HG02852 (cell line): ENCODE measurements at regions not wholly inside any gene's neighbourhood (a gene's known extent, or its start where the extent isn't known, plus 50 kb on each side); places are given as distances from the start of the nearest gene placed in this dataset.
"Not testable (repeated sequence)": the region's sequence is repeated elsewhere in the genome, so short reads cannot be mapped to it uniquely, and the experiment has no call there.

Experiments
- ATAC-seq: cut with Tn5 transposase; IDR thresholded peaks from one replicate; pipeline ENCODE4 v1.9.1; 2021; ENCODE audit warnings: mild to moderate bottlenecking, moderate library complexity; ENCODE audit not compliant: unreplicated experiment

- ATAC-seq: no peak
Observed at GRCh38 chr10:109022417-109023049, 900.8 kb downstream of the XPNPEP1 start.

- no peak for ATAC-seq
Observed at GRCh38 chr10:109019001-109019424, 904.3 kb downstream of the XPNPEP1 start.

DNA sequence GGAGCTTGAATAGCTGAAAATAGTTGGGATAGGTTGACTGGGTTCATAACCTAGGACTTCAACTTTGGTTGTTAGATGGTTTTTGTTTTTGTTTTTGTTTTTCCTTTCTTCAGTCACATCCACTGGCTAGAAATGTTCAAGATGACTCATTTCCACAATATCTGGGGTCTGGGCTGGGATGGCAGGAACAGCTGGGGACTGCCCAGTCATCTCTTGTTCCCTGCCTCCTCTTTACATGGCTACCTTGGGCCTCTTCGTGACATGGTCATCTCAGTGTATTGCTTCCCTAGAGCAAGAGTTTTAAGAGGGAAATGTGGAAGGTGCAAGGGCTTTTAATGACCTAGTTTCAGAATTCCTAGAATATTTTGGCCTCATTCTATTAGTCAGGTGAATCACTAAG lies 915.8 kb downstream of the XPNPEP1 start:
- ATAC-seq: no peak

GRCh38 chr10:108990441-108990840 lies 932.9 kb downstream of the XPNPEP1 start:
- ATAC-seq: no peak

- no peak for ATAC-seq
Observed at GRCh38 chr10:108989976-108990375, 933.3 kb downstream of the XPNPEP1 start.

DNA sequence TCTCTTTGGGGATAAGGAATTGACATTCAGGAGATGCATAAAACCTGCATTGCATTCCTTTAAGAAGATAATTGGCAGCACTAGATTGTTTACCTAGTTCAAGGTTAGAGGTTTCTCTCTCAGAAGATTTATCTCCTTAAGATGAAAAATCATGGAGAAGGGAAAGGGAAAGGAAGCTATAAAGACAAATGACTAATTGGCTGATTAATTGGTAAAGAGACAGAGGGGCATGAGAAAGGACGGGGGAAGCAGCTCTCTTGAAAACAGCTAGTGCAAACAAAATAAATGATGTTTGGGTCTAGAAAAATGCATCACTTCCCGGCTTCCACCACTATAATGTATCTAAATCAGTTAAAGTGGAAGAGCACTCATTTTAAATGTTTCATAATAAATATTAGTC lies 941.2 kb downstream of the XPNPEP1 start:
- no peak for ATAC-seq

DNA sequence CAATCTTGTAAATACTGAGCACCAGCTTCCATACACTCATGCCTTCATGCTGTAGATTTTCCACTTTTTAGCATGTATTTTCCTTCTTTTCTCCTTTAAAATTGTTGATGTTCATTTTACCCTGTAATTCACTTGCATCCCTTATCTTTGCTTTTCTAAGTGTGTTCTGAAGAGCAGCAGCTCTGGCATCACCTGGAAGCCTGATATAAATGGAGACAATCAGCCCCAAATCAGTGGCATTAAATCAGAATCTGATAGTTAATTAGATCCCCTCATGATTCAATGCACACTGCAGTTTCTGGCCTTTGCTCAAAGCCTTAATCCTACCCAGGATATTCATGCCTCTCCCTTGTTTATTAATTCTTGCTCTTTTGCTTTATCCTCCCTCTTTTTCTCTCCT lies 942.4 kb downstream of the XPNPEP1 start:
- no peak for ATAC-seq

- ATAC-seq: no peak
Observed at GRCh38 chr10:108975459-108976058, 947.8 kb downstream of the XPNPEP1 start.

- no peak for ATAC-seq
Observed at GRCh38 chr10:108970016-108970415, 953.3 kb downstream of the XPNPEP1 start.

- ATAC-seq: no peak
Observed at GRCh38 chr10:108966411-108966810, 956.9 kb downstream of the XPNPEP1 start.

DNA sequence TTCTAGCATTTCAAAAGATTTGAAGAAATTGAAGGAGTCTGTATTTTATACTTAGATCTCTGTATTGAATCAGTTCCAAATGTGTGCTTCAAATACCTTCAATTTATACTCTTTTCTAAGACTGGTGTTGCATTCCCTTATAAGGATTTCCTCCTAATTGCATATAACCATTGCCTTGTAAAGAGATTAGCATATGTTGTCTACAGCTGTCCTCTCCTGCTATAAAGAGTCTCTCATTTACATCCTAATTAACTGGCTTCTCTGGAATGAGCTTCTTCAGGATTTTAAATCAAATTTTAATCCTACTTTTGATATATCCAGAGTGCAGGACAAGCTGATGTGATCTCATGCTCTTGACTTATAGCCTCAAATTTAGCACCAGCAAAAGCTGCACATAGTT lies 957.3 kb downstream of the XPNPEP1 start:
- no peak for ATAC-seq

GRCh38 chr10:108962172-108962571 lies 961.1 kb downstream of the XPNPEP1 start:
- no peak for ATAC-seq

DNA sequence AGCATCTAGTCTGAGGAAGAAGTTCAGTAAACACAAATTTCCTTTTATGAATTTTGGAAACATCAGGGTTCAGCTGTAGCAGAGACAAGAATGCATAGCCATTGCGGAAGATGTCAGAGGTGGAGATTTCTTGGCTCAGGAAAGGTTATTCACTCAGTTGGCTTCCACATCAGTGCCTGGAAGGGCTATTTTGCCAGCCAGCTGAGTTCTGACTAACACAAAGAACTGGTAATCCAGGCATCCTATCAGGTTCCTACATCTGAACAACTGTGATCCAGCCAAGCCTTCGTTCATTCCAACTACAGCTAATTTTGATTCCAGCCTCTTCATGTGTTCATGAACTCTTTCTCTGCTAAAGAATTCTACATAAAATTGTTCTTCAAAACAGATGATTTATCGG lies 965.6 kb downstream of the XPNPEP1 start:
- no peak for ATAC-seq

GRCh38 chr10:108956149-108956548 lies 967.2 kb downstream of the XPNPEP1 start:
- no peak for ATAC-seq

DNA sequence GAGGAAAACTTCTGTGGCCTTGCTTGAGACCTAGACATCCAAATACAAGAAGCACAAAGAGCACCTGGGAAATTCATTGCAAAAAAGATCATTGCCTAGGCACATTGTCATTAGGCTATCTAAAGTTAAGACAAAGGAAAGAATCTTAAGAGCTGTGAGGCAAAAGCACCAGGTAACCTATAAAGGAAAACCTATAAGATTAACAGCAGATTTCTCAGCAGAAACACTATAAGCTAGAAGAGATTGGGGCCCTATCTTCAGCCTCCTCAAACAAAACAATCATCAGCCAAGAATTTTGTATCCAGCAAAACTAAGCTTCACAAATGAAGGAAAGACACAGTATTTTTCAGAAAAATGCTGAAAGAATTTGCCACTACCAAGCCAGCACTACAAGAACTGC lies 1003.3 kb downstream of the XPNPEP1 start:
- ATAC-seq: not testable (repeated sequence)

GRCh38 chr10:108913300-108913699 lies 1010.0 kb downstream of the XPNPEP1 start:
- no peak for ATAC-seq

DNA sequence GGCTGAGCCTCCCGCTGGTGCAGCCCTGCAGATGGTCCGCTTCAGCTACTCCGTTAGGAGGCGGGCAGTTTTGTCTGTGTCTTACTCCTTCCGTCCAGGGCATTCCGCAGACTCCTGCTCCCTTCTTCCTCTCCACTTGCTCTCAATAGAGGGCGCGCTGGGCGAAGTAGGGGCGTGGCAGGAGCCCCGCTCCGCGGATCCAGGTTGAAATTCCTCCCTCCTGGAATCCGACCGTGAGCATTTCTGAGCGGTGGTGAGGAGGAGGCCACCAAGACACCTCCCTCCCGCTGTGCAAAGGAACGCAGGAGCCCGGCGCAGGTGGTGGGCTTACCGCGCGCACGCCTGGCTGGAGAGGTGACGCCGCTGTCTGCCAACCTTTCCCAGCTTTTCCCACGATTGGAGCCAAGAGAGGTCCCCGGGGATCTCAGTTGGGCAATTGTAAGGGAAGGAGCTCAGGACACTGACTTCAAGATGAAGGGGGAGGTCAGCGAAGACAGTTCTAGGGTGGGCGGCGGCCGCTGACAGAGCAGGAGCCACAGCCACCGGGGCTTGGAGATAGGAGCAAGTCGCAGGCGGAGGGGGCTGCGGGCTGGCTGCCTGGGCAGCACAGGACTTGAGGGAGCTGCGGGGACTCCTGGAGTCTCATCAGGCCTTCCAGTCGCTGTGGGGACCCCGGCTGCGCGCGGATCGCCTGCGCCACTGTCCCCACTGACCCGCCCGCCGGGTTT lies 1011.3 kb downstream of the XPNPEP1 start:
- ATAC-seq: peak; percentile 52

DNA sequence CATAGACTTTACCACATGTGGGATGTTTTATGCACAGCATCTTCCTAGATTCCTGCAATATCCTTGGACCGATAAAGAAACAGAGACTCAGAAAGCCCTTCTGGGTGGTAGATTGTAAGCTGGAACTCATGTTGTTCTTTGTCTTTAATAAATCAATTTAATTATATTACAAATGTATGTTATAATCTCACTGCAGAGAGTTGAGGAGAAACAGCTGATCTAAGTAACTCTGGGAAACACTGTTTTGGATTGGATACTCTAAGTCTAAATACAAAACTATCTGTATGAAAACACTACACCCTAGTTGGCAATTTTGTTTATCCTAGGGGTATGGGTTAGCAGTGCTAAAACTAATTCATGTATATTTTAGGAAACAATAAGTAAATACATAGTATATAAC lies 1015.2 kb downstream of the XPNPEP1 start:
- no peak for ATAC-seq

DNA sequence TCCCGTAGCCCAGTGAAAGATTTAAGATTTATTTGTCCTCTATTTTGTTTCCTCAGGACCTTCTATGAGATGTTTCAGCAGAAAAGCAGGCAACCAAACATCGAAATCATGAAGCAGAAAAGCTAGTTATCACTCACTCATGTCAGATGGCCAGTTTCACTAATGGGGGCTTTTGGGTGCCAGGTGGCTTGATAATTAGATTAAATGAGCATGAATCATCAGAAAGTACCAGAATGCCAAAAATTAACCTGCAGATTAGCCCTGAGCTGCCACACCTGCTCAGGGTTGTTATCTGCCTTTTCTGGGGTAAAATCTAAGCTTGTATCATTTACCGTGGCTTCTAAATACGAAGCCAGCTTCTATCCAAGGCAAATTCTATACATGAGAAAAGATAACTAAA lies 1017.5 kb downstream of the XPNPEP1 start:
- no peak for ATAC-seq

DNA sequence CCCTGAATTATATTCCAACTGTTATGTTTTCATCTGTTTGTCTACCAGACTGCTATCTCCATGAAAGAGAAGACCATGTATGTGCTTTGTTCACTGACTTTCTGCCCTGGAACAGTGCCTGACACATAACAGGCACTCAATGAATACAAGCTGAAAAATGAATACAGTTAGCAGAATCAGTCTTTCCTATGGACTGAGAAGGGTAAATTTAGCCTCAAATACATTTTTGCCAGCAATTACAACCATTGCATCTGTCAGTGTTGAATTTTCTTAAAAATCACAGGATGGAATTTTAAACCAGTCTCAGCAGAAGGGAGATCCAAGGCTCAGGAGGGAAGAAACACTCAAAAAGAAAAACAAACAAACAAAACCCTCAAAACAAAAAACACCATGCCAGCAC lies 1018.1 kb downstream of the XPNPEP1 start:
- ATAC-seq: no peak

DNA sequence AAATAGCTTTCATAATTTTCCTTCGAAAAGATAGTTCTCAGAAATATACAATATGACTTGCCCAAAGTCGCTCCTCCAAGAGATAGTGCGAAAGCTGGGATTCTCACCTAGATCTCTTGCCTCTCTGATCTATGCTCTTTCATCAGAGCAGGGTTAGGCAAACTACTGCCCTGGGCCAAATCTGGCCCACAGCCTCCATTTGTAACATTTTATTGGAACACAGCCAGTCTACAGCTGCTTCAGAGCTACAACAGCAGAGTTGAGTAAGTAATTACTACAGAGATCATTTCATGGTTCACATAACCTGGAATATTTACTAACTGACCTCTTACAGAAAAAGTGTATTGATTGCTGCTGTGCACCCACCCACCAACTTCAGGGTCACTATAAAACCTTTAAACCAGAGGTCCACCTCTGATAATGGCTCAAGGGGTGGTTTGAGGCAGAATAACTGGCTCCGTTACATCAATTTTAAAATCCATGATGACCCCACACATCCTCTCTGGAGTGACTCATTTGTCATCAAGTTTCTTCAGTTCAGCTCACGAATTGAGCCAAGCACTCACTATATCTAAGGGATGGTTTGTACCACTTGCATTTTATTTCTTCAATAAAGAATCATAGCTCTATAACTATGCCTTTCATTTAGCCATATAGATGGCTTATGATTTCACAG lies 1019.0 kb downstream of the XPNPEP1 start:
- no peak for ATAC-seq
